HG03039 (cell line): ENCODE measurements at regions not wholly inside any gene's neighbourhood (a gene's known extent, or its start where the extent isn't known, plus 50 kb on each side); places are given as distances from the start of the nearest gene placed in this dataset.

Experiments used
- ATAC-seq: cut with Tn5 transposase; IDR thresholded peaks from one replicate; pipeline ENCODE4 v1.9.1; 2021; ENCODE audit warnings: mild to moderate bottlenecking, moderate library complexity; ENCODE audit not compliant: unreplicated experiment

- ATAC-seq: no peak
Observed at GRCh38 chr13:110826861-110827672, 87.8 kb downstream of the ANKRD10 start.
